ENCODE measurements at regions not wholly inside any gene's neighbourhood (a gene's known extent, or its start where the extent isn't known, plus 50 kb on each side); places are given as distances from the start of the nearest gene placed in this dataset.

DNA sequence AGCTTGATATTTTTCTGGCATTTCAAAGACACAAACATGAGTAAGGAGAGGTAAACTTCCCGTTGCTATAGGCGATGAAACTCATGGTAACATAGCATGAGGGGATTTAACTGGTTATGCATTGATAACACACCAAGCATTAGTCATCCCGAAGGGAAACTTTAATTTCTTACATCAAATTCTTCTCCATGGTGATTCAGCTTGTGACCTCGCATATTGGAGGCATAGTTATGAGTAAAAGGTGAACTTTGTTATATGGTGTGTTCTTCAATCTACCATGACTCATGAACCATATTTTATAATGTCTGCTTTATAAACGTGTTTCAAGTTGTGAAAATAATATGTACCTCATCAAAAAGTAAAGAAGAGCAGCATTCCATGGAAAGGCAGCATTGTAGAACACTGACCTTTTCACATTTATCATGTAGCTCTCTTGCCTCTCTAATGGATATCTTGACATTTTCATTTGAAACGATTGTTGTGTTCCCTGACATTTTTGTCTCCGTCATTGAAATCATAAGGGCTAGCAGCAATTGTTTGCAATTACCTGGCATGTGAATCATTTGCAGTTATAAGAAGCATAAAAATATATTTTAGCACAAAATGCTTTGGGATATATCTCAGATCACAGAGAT, 491.8 kb downstream of the ANXA1 start:
- Histone ChIP-seq H3K4me1 (no peaks in the 10 kb centered on the region), H3K27me3 (no peaks in the 10 kb centered on the region), H3K27ac (no peak overlapping the region), H3K36me3 (replicated peaks in 1 of 2; ENCODE audit: insufficient read depth in 1 of 2, low read depth in 2 of 2) (no peaks in the 10 kb centered on the region), H3K4me3 (no peak overlapping the region), H3K9me3 (no peaks in the 10 kb centered on the region)
- TF ChIP-seq POLR2A (IDR thresholded peaks at IDR 0.05), result no peak
- TF ChIP-seq, protein P1, sequence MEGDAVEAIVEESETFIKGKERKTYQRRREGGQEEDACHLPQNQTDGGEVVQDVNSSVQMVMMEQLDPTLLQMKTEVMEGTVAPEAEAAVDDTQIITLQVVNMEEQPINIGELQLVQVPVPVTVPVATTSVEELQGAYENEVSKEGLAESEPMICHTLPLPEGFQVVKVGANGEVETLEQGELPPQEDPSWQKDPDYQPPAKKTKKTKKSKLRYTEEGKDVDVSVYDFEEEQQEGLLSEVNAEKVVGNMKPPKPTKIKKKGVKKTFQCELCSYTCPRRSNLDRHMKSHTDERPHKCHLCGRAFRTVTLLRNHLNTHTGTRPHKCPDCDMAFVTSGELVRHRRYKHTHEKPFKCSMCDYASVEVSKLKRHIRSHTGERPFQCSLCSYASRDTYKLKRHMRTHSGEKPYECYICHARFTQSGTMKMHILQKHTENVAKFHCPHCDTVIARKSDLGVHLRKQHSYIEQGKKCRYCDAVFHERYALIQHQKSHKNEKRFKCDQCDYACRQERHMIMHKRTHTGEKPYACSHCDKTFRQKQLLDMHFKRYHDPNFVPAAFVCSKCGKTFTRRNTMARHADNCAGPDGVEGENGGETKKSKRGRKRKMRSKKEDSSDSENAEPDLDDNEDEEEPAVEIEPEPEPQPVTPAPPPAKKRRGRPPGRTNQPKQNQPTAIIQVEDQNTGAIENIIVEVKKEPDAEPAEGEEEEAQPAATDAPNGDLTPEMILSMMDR (IDR thresholded peaks at IDR 0.05), result no peak
- DNase-seq, result no peak
- 48 to 52% methylated on average over 7 of the region's 7 CpGs for WGBS, 2 donors
- ATAC-seq, result no peak
- intact Hi-C loops (cut with DNase I), result no loop called here

DNA sequence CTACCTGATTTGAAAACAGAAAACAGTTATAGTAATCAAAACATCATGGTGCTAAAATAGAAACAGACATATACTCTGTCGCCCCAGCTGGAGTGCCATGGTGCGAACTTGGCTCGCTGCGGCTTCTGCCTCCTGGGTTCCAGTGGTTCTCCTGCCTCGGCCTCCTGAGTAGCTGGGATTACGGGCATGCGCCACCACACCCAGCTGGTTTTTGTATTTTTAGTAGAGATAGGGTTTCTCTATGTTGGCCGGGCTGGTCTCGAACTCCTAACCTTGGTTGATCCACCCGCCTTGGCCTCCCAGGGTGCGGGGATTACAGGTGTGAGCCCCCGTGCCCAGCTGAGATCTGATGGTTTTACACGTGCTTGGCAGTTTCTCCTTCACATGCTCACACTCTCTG, 495.9 kb downstream of the ANXA1 start:
- DNase-seq (no peak), ATAC-seq (no peak)
- H3K9me3 ChIP-seq, result no peaks in the 10 kb centered on the region
- TF ChIP-seq POLR2A (IDR thresholded peaks at IDR 0.05), result no peak
- TF ChIP-seq, protein P1 (IDR thresholded peaks at IDR 0.05), result no peak
- intact Hi-C loops (cut with DNase I), result no loop called here
- H3K27me3 ChIP-seq, result no peaks in the 10 kb centered on the region
- H3K4me3 ChIP-seq, result no peak overlapping the region
- H3K4me1 ChIP-seq, result no peaks in the 10 kb centered on the region
- 80 to 85% methylated on average over 13 of the region's 13 CpGs for WGBS, 2 donors
- no peak overlapping the region for H3K27ac ChIP-seq
- no peaks in the 10 kb centered on the region for H3K36me3 ChIP-seq (replicated peaks in 1 of 2; ENCODE audit: insufficient read depth in 1 of 2, low read depth in 2 of 2)

DNA sequence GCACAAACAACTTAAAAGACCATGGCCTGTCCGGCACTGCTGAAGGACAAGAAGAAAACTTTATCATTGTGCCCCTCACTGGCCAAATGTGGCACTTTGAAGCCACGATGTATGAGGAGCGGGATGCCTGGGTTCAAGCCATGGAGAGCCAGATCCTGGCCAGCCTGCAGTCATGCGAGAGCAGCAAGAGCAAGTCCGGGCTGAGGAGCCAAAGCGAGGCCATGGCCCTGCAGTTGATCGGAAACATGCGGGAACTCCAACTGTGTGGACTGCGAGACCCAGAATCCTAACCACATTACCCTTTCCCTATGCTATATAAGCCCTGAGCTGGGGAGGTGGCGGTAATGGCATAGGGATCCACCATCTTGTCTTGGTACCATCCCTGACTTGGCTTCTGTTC, 497.9 kb downstream of the ANXA1 start:
- no peaks in the 10 kb centered on the region for H3K27me3 ChIP-seq
- 80 to 85% methylated on average over 10 of the region's 10 CpGs for WGBS, 2 donors
- no peaks in the 10 kb centered on the region for H3K4me1 ChIP-seq
- H3K9me3 ChIP-seq, result no peaks in the 10 kb centered on the region
- ATAC-seq, result no peak
- DNase-seq, result no peak
- no peak overlapping the region for H3K4me3 ChIP-seq
- intact Hi-C loops (cut with DNase I), result no loop called here
- H3K36me3 ChIP-seq (replicated peaks in 1 of 2; ENCODE audit: insufficient read depth in 1 of 2, low read depth in 2 of 2), result no peaks in the 10 kb centered on the region
- TF ChIP-seq, protein P1 (IDR thresholded peaks at IDR 0.05), result no peak
- TF ChIP-seq POLR2A (IDR thresholded peaks at IDR 0.05), result no peak
- no peak overlapping the region for H3K27ac ChIP-seq

DNA sequence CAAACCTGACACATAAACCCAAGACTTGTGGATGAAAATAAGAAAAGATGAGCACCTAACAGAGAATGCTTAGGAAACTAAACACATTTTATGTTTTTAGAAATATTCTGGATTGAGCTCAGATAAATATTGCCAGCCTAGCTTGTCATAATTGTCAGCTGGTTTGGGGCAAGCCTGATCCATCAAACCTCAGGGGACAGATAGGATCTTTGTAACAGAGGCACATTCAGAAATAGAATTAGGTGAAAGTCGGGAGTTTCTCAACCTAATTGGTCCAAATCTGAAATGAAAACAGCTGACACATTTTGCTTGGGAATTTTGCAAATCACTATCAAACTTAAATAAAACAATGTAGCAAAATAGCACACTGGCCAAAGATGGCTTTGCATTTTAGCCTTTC, 503.7 kb downstream of the ANXA1 start:
- Histone ChIP-seq H3K36me3 (replicated peaks in 1 of 2; ENCODE audit: insufficient read depth in 1 of 2, low read depth in 2 of 2) (no peaks in the 10 kb centered on the region), H3K4me3 (no peak overlapping the region), H3K27me3 (no peaks in the 10 kb centered on the region), H3K27ac (no peak overlapping the region), H3K4me1 (no peaks in the 10 kb centered on the region), H3K9me3 (no peaks in the 10 kb centered on the region)
- WGBS, 2 donors, result 59 to 62% methylated on average over 1 of the region's 1 CpG
- DNase-seq (no peak), ATAC-seq (no peak)
- intact Hi-C loops (cut with DNase I), result no loop called here
- TF ChIP-seq, protein P1 (IDR thresholded peaks at IDR 0.05), result no peak
- no peak for TF ChIP-seq POLR2A (IDR thresholded peaks at IDR 0.05)

DNA sequence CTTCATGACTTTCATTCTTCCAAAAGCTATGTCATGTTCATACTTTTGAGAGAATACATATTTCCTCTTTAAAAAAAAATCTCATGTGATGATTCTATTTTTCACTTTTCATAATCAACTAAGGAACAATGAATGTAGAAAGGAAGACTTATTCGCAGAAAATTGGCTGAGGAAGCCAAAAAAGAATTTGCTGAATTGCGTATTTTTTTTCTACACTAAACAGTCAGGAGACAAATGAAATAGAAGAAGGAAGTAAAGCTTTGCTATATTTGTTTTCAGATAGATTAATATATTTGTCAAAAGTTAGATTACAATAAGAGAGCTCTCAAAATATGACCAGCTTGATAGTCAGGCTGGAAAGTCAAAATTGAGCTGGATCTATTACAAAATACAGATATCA, 504.2 kb downstream of the ANXA1 start:
- 58 to 64% methylated on average over 2 of the region's 2 CpGs for WGBS, 2 donors
- H3K27ac ChIP-seq, result no peak overlapping the region
- no peak for TF ChIP-seq POLR2A (IDR thresholded peaks at IDR 0.05)
- TF ChIP-seq, protein P1 (IDR thresholded peaks at IDR 0.05), result no peak

More for the DNA sequence above, 504.2 kb downstream of the ANXA1 start:
- ATAC-seq (no peak), DNase-seq (no peak)
- H3K9me3 ChIP-seq, result no peaks in the 10 kb centered on the region
- no peak overlapping the region for H3K4me3 ChIP-seq
- intact Hi-C loops (cut with DNase I), result no loop called here
- H3K27me3 ChIP-seq, result no peaks in the 10 kb centered on the region
- no peaks in the 10 kb centered on the region for H3K36me3 ChIP-seq (replicated peaks in 1 of 2; ENCODE audit: insufficient read depth in 1 of 2, low read depth in 2 of 2)
- no peaks in the 10 kb centered on the region for H3K4me1 ChIP-seq

Measured in body of pancreas (tissue), 4 donors.